T1000 (cell line): ENCODE measurements at regions not wholly inside any gene's neighbourhood (a gene's known extent, or its start where the extent isn't known, plus 50 kb on each side); places are given as distances from the start of the nearest gene placed in this dataset.

Experiments used
- DNase-seq: peaks from one replicate; lab custom pipeline; 2025; ENCODE audit warnings: mixed read lengths; lab: John Stamatoyannopoulos, UW

GRCh38 chr6:14783594-14783993 is 462.3 kb upstream of the JARID2 start:
- DNase-seq = no peak

- no peak for DNase-seq
Observed at GRCh38 chr6:14784596-14785492, 461.0 kb upstream of the JARID2 start.

- DNase-seq = no peak
Observed at GRCh38 chr6:14785493-14785790, 460.4 kb upstream of the JARID2 start.

- no peak for DNase-seq
Observed at GRCh38 chr6:14786008-14786407, 459.9 kb upstream of the JARID2 start.

- no peak for DNase-seq
Observed at GRCh38 chr6:14786455-14786854, 459.4 kb upstream of the JARID2 start.

- no peak for DNase-seq
Observed at GRCh38 chr6:14787250-14787649, 458.6 kb upstream of the JARID2 start.

GRCh38 chr6:14787677-14788076 is 458.2 kb upstream of the JARID2 start:
- DNase-seq = no peak

GRCh38 chr6:14789996-14790395 is 455.9 kb upstream of the JARID2 start:
- no peak for DNase-seq

GRCh38 chr6:14790976-14791375 is 454.9 kb upstream of the JARID2 start:
- DNase-seq = no peak

GRCh38 chr6:14791526-14791925 is 454.3 kb upstream of the JARID2 start:
- DNase-seq = no peak

GRCh38 chr6:14792118-14792955 is 453.5 kb upstream of the JARID2 start:
- DNase-seq = no peak

- no peak for DNase-seq
Observed at GRCh38 chr6:14795451-14795850, 450.4 kb upstream of the JARID2 start.

- DNase-seq = no peak
Observed at GRCh38 chr6:14796974-14797762, 448.7 kb upstream of the JARID2 start.

GRCh38 chr6:14797875-14798593 is 447.8 kb upstream of the JARID2 start:
- DNase-seq = no peak

GRCh38 chr6:14798594-14798982 is 447.3 kb upstream of the JARID2 start:
- DNase-seq = no peak

- no peak for DNase-seq
Observed at GRCh38 chr6:14798996-14799588, 446.8 kb upstream of the JARID2 start.

GRCh38 chr6:14799928-14800327 is 445.9 kb upstream of the JARID2 start:
- no peak for DNase-seq

- no peak for DNase-seq
Observed at GRCh38 chr6:14802514-14803160, 443.2 kb upstream of the JARID2 start.

GRCh38 chr6:14804001-14804784 is 441.7 kb upstream of the JARID2 start:
- no peak for DNase-seq

- no peak for DNase-seq
Observed at GRCh38 chr6:14804785-14805210, 441.1 kb upstream of the JARID2 start.
